ELF-1 (cell line): ENCODE measurements at regions not wholly inside any gene's neighbourhood (a gene's known extent, or its start where the extent isn't known, plus 50 kb on each side); places are given as distances from the start of the nearest gene placed in this dataset.

Source experiments
- DNase-seq: peaks from one replicate; pipeline ENCODE4 v3.0.0-alpha.2; 2016; ENCODE audit warnings: low read depth, low spot score

GRCh38 chr5:120007598-120007997 is 378.2 kb downstream of the FAM170A start:
- no peak for DNase-seq

GRCh38 chr5:120012431-120012830 is 383.1 kb downstream of the FAM170A start:
- DNase-seq, result no peak

- DNase-seq, result no peak
Measured at GRCh38 chr5:120014535-120014934, 385.2 kb downstream of the FAM170A start.

- DNase-seq, result no peak
Measured at GRCh38 chr5:120016717-120017382, 387.5 kb downstream of the FAM170A start.

GRCh38 chr5:120017513-120017912 is 388.2 kb downstream of the FAM170A start:
- DNase-seq, result no peak

GRCh38 chr5:120035181-120035580 is 405.8 kb downstream of the FAM170A start:
- no peak for DNase-seq

- no peak for DNase-seq
Measured at GRCh38 chr5:120035815-120036577, 406.6 kb downstream of the FAM170A start.

- no peak for DNase-seq
Measured at GRCh38 chr5:120037451-120037850, 408.1 kb downstream of the FAM170A start.

- no peak for DNase-seq
Measured at GRCh38 chr5:120039111-120039510, 409.8 kb downstream of the FAM170A start.

- no peak for DNase-seq
Measured at GRCh38 chr5:120043431-120043830, 414.1 kb downstream of the FAM170A start.

GRCh38 chr5:120052916-120053828 is 410.9 kb upstream of the PRR16 start:
- DNase-seq, result no peak

GRCh38 chr5:120053841-120054240 is 410.3 kb upstream of the PRR16 start:
- DNase-seq, result no peak

GRCh38 chr5:120055858-120056257 is 408.2 kb upstream of the PRR16 start:
- DNase-seq, result no peak

- DNase-seq, result no peak
Measured at GRCh38 chr5:120062515-120062917, 401.6 kb upstream of the PRR16 start.

- DNase-seq, result no peak
Measured at GRCh38 chr5:120072068-120072761, 391.9 kb upstream of the PRR16 start.

GRCh38 chr5:120073722-120074121 is 390.4 kb upstream of the PRR16 start:
- no peak for DNase-seq

GRCh38 chr5:120080781-120081180 is 383.3 kb upstream of the PRR16 start:
- DNase-seq, result no peak

- DNase-seq, result no peak
Measured at GRCh38 chr5:120082316-120083068, 381.6 kb upstream of the PRR16 start.

GRCh38 chr5:120083851-120084542 is 380.1 kb upstream of the PRR16 start:
- no peak for DNase-seq

- no peak for DNase-seq
Measured at GRCh38 chr5:120084543-120084870, 379.6 kb upstream of the PRR16 start.
